ENCODE measurements at regions not wholly inside any gene's neighbourhood (a gene's known extent, or its start where the extent isn't known, plus 50 kb on each side); places are given as distances from the start of the nearest gene placed in this dataset.
"Not testable (repeated sequence)": the region's sequence is repeated elsewhere in the genome, so short reads cannot be mapped to it uniquely, and the experiment has no call there.

DNA sequence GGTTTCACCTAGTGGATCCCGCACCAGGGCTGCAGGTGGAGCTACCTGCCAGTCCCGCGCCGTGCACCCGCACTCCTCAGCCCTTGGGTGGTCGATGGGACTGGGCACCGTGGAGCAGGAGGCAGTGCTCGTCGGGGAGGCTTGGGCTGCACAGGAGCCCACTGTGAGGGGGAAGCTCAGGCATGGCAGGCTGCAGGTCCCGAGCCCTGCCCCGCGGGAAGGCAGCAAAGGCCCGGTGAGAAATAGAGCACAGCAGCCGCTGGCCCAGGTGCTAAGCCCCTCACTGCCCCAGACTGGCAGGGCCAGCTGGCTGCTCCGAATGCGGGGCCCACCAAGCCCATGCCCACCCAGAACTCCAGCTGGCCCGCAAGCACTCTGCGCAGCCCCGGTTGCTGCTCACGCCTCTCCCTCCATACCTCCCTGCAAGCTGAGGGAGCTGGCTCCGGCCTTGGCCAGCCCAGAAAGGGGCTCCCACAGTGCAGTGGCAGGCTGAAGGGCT, 872.7 kb downstream of the PCDH17 start:
- not testable (repeated sequence) for H3K27me3 ChIP-seq (ENCODE audit: control insufficient read depth, insufficient read depth, low read length); H3K9me3 ChIP-seq (ENCODE audit: control insufficient read depth, insufficient read depth, low read length); H3K27ac ChIP-seq (ENCODE audit: low read depth, low read length); DNase-seq (ENCODE audit: low read depth in 4 of 6, low spot score in 6 of 6); H3K36me3 ChIP-seq (ENCODE audit: control insufficient read depth, insufficient read depth, low read length); H3K4me1 ChIP-seq (ENCODE audit: control insufficient read depth, insufficient read depth, low read length); H3K4me3 ChIP-seq (ENCODE audit: low read depth, low read length)
- WGBS (ENCODE audit: insufficient coverage) = over 99% methylated on average over 21 of the region's 21 CpGs

- H3K4me1 ChIP-seq (ENCODE audit: control insufficient read depth, insufficient read depth, low read length); H3K36me3 ChIP-seq (ENCODE audit: control insufficient read depth, insufficient read depth, low read length); H3K4me3 ChIP-seq (ENCODE audit: low read depth, low read length); DNase-seq (ENCODE audit: low read depth in 4 of 6, low spot score in 6 of 6); H3K27me3 ChIP-seq (ENCODE audit: control insufficient read depth, insufficient read depth, low read length); H3K9me3 ChIP-seq (ENCODE audit: control insufficient read depth, insufficient read depth, low read length); H3K27ac ChIP-seq (ENCODE audit: low read depth, low read length): not testable (repeated sequence)
- 95% methylated on average over 18 of the region's 22 CpGs for WGBS (ENCODE audit: insufficient coverage)
These were observed 873.8 kb downstream of the PCDH17 start for GRCh38 chr13:58505262-58505920.

- H3K27me3 ChIP-seq (ENCODE audit: control insufficient read depth, insufficient read depth, low read length) = no peaks in the 10 kb centered on the region
- no peak overlapping the region for H3K27ac ChIP-seq (ENCODE audit: low read depth, low read length)
- no peaks in the 10 kb centered on the region for H3K4me1 ChIP-seq (ENCODE audit: control insufficient read depth, insufficient read depth, low read length)
- H3K36me3 ChIP-seq (ENCODE audit: control insufficient read depth, insufficient read depth, low read length) = no peaks in the 10 kb centered on the region
- no peak for DNase-seq (ENCODE audit: low read depth in 4 of 6, low spot score in 6 of 6)
- WGBS (ENCODE audit: insufficient coverage) = 94% methylated on average over 14 of the region's 14 CpGs
- H3K9me3 ChIP-seq (ENCODE audit: control insufficient read depth, insufficient read depth, low read length) = no peaks in the 10 kb centered on the region
- H3K4me3 ChIP-seq (ENCODE audit: low read depth, low read length) = no peak overlapping the region
These were observed 896.8 kb downstream of the PCDH17 start for GRCh38 chr13:58528351-58528750.

- H3K36me3 ChIP-seq (ENCODE audit: control insufficient read depth, insufficient read depth, low read length) = no peaks in the 10 kb centered on the region
- no peak for DNase-seq (ENCODE audit: low read depth in 4 of 6, low spot score in 6 of 6)
- H3K4me3 ChIP-seq (ENCODE audit: low read depth, low read length) = no peak overlapping the region
- H3K27me3 ChIP-seq (ENCODE audit: control insufficient read depth, insufficient read depth, low read length) = no peaks in the 10 kb centered on the region
- H3K4me1 ChIP-seq (ENCODE audit: control insufficient read depth, insufficient read depth, low read length) = no peaks in the 10 kb centered on the region
- H3K9me3 ChIP-seq (ENCODE audit: control insufficient read depth, insufficient read depth, low read length) = no peaks in the 10 kb centered on the region
- no peak overlapping the region for H3K27ac ChIP-seq (ENCODE audit: low read depth, low read length)
- WGBS (ENCODE audit: insufficient coverage) = 96% methylated on average over 3 of the region's 4 CpGs
These were observed 900.1 kb downstream of the PCDH17 start for GRCh38 chr13:58531614-58532013.

DNA sequence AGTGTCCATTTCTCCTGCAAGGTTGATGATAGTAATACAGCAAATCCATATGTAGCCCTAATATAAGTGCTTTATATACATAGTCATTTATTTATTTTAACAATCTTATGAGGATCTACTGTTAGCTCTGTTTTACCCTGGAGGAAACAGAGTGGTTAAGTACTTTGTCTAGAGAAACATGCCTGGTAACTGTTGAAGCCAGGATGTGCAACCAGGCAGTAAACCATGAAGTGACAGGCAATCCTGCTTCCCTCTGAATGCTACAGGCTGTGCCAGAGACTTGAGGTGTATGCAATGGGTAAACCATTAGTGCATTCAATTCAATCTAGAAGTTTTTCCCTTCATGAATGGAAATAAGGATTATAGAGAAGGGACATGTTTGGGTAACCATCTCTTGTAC, 911.0 kb downstream of the PCDH17 start:
- H3K27ac ChIP-seq (ENCODE audit: low read depth, low read length) = no peak overlapping the region
- H3K27me3 ChIP-seq (ENCODE audit: control insufficient read depth, insufficient read depth, low read length) = no peaks in the 10 kb centered on the region
- no peak for DNase-seq (ENCODE audit: low read depth in 4 of 6, low spot score in 6 of 6)
- no peaks in the 10 kb centered on the region for H3K9me3 ChIP-seq (ENCODE audit: control insufficient read depth, insufficient read depth, low read length)
- H3K36me3 ChIP-seq (ENCODE audit: control insufficient read depth, insufficient read depth, low read length) = no peaks in the 10 kb centered on the region
- no peaks in the 10 kb centered on the region for H3K4me1 ChIP-seq (ENCODE audit: control insufficient read depth, insufficient read depth, low read length)
- H3K4me3 ChIP-seq (ENCODE audit: low read depth, low read length) = no peak overlapping the region

- H3K4me3 ChIP-seq (ENCODE audit: low read depth, low read length) = no peak overlapping the region
- H3K36me3 ChIP-seq (ENCODE audit: control insufficient read depth, insufficient read depth, low read length) = no peaks in the 10 kb centered on the region
- no peaks in the 10 kb centered on the region for H3K4me1 ChIP-seq (ENCODE audit: control insufficient read depth, insufficient read depth, low read length)
- WGBS (ENCODE audit: insufficient coverage) = no CpG with 5 or more reads among the region's 1 CpG
- H3K27ac ChIP-seq (ENCODE audit: low read depth, low read length) = no peak overlapping the region
- no peaks in the 10 kb centered on the region for H3K9me3 ChIP-seq (ENCODE audit: control insufficient read depth, insufficient read depth, low read length)
- H3K27me3 ChIP-seq (ENCODE audit: control insufficient read depth, insufficient read depth, low read length) = no peaks in the 10 kb centered on the region
- no peak for DNase-seq (ENCODE audit: low read depth in 4 of 6, low spot score in 6 of 6)
These were observed 915.9 kb downstream of the PCDH17 start for GRCh38 chr13:58547419-58547818.

DNA sequence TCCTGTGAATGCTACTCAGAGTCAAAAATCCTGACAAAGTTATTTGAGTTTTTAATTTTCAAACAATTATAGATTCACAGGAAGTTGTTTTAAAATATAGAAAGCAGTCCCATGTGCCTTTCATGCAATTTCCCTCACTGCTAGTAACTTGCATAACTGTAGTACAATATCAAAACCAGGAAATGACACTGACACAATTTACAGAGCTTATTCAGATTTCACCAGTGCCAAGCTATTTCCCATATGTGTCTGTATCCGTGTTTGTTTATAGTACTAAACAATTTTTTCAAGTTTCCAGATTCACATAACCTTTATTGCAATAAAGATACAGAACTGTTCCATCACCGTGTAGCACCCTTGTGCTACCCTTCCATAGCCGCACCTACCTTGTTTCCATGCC, 934.6 kb downstream of the PCDH17 start:
- Histone ChIP-seq H3K4me3 (ENCODE audit: low read depth, low read length) (no peak overlapping the region), H3K9me3 (ENCODE audit: control insufficient read depth, insufficient read depth, low read length) (no peaks in the 10 kb centered on the region), H3K27ac (ENCODE audit: low read depth, low read length) (no peak overlapping the region), H3K4me1 (ENCODE audit: control insufficient read depth, insufficient read depth, low read length) (no peaks in the 10 kb centered on the region), H3K27me3 (ENCODE audit: control insufficient read depth, insufficient read depth, low read length) (no peaks in the 10 kb centered on the region), H3K36me3 (ENCODE audit: control insufficient read depth, insufficient read depth, low read length) (no peaks in the 10 kb centered on the region)
- WGBS (ENCODE audit: insufficient coverage) = 80% methylated on average over 1 of the region's 3 CpGs
- DNase-seq (ENCODE audit: low read depth in 4 of 6, low spot score in 6 of 6) = no peak

- H3K9me3 ChIP-seq (ENCODE audit: control insufficient read depth, insufficient read depth, low read length) = peaks cover 3% of the 10 kb centered on the region
- no peak overlapping the region for H3K4me3 ChIP-seq (ENCODE audit: low read depth, low read length)
- whole genome bisulfite sequencing (ENCODE audit: insufficient coverage) = no CpG with 5 or more reads among the region's 2 CpGs
These were observed 942.2 kb downstream of the PCDH17 start for GRCh38 chr13:58573743-58574142.

GRCh38 chr13:58574791-58575190, 943.2 kb downstream of the PCDH17 start:
- DNase-seq (ENCODE audit: low read depth in 4 of 6, low spot score in 6 of 6) = no peak
- H3K9me3 ChIP-seq (ENCODE audit: control insufficient read depth, insufficient read depth, low read length) = peaks cover 3% of the 10 kb centered on the region
- H3K36me3 ChIP-seq (ENCODE audit: control insufficient read depth, insufficient read depth, low read length) = no peaks in the 10 kb centered on the region
- no peak overlapping the region for H3K27ac ChIP-seq (ENCODE audit: low read depth, low read length)
- no peak overlapping the region for H3K4me3 ChIP-seq (ENCODE audit: low read depth, low read length)
- no peaks in the 10 kb centered on the region for H3K4me1 ChIP-seq (ENCODE audit: control insufficient read depth, insufficient read depth, low read length)
- no peaks in the 10 kb centered on the region for H3K27me3 ChIP-seq (ENCODE audit: control insufficient read depth, insufficient read depth, low read length)

More at GRCh38 chr13:58573743-58574142, 942.2 kb downstream of the PCDH17 start:
- Histone ChIP-seq H3K36me3 (ENCODE audit: control insufficient read depth, insufficient read depth, low read length) (no peaks in the 10 kb centered on the region), H3K27me3 (ENCODE audit: control insufficient read depth, insufficient read depth, low read length) (no peaks in the 10 kb centered on the region), H3K27ac (ENCODE audit: low read depth, low read length) (no peak overlapping the region), H3K4me1 (ENCODE audit: control insufficient read depth, insufficient read depth, low read length) (no peaks in the 10 kb centered on the region)
- no peak for DNase-seq (ENCODE audit: low read depth in 4 of 6, low spot score in 6 of 6)

GRCh38 chr13:58579468-58579867, 947.9 kb downstream of the PCDH17 start:
- Histone ChIP-seq H3K4me1 (ENCODE audit: control insufficient read depth, insufficient read depth, low read length) (no peaks in the 10 kb centered on the region), H3K4me3 (ENCODE audit: low read depth, low read length) (no peak overlapping the region), H3K27me3 (ENCODE audit: control insufficient read depth, insufficient read depth, low read length) (no peaks in the 10 kb centered on the region), H3K27ac (ENCODE audit: low read depth, low read length) (no peak overlapping the region), H3K9me3 (ENCODE audit: control insufficient read depth, insufficient read depth, low read length) (peaks cover 3% of the 10 kb centered on the region), H3K36me3 (ENCODE audit: control insufficient read depth, insufficient read depth, low read length) (no peaks in the 10 kb centered on the region)
- WGBS (ENCODE audit: insufficient coverage) = no CpG with 5 or more reads among the region's 2 CpGs
- no peak for DNase-seq (ENCODE audit: low read depth in 4 of 6, low spot score in 6 of 6)

Data from spinal cord (tissue), 9 donors.